Smooth muscle cell (in vitro differentiated cells): ENCODE measurements at regions not wholly inside any gene's neighbourhood (a gene's known extent, or its start where the extent isn't known, plus 50 kb on each side); places are given as distances from the start of the nearest gene placed in this dataset.
A peak's percentile ranks its signal among the peaks of the same experiment; 100 is the strongest.

Experiments
- DNase-seq: peaks from one replicate; lab custom pipeline; 2025; ENCODE audit not compliant: unreplicated experiment; lab: John Stamatoyannopoulos, UW
- H2AFZ ChIP-seq: fragments of 200-600 bp; sonication (generic); 2 replicates; pipeline ENCODE4 v1.6.0; 2016; ENCODE audit warnings: antibody characterized with exemption, low read depth, mild to moderate bottlenecking
- H3F3A ChIP-seq: fragments of 200-600 bp; sonication (generic); 2 replicates; pipeline ENCODE4 v1.6.0; 2017; ENCODE audit warnings: antibody characterized with exemption, low read depth
- H3K27ac ChIP-seq: fragments of 200-600 bp; sonication (generic); 2 replicates; pipeline ENCODE4 v1.5.1; 2016; ENCODE audit warnings: low read depth, mild to moderate bottlenecking
- H3K27me3 ChIP-seq: fragments of 200-600 bp; sonication (generic); 2 replicates; pipeline ENCODE4 v1.6.1; 2016; ENCODE audit warnings: low read depth, mild to moderate bottlenecking
- H3K36me3 ChIP-seq: fragments of 200-600 bp; sonication (generic); 2 replicates; pipeline ENCODE4 v1.5.1; 2016; ENCODE audit warnings: low read depth
- H3K4me1 ChIP-seq: fragments of 200-600 bp; sonication (generic); 2 replicates; pipeline ENCODE4 v1.5.1; 2016; ENCODE audit warnings: low read depth
- H3K4me2 ChIP-seq: fragments of 200-600 bp; sonication (generic); 2 replicates; pipeline ENCODE4 v1.6.0; 2016; ENCODE audit warnings: mild to moderate bottlenecking
- H3K4me3 ChIP-seq: fragments of 200-600 bp; sonication (generic); 2 replicates; pipeline ENCODE4 v1.5.1; 2016; ENCODE audit warnings: mild to moderate bottlenecking
- H3K79me2 ChIP-seq: fragments of 200-600 bp; sonication (generic); 2 replicates; pipeline ENCODE4 v1.6.0; 2016; ENCODE audit warnings: low read depth, mild to moderate bottlenecking
- H3K9ac ChIP-seq: fragments of 200-600 bp; sonication (generic); 2 replicates; pipeline ENCODE4 v1.6.0; 2016; ENCODE audit warnings: low read depth
- H3K9me3 ChIP-seq: fragments of 200-600 bp; sonication (generic); replicated peaks from 2 replicates; pipeline ENCODE4 v1.5.1; 2016; ENCODE audit warnings: low read depth
- H4K20me1 ChIP-seq: fragments of 200-600 bp; sonication (generic); 2 replicates; pipeline ENCODE4 v1.6.0; 2016; ENCODE audit warnings: low read depth
- CTCF ChIP-seq: fragments of 200-600 bp; sonication (generic); IDR thresholded peaks from 2 replicates; pipeline ENCODE4 v1.5.1; 2017; ENCODE audit warnings: borderline replicate concordance, mild to moderate bottlenecking, antibody characterized with exemption; ENCODE audit not compliant: insufficient read depth, poor library complexity, severe bottlenecking
- WGBS: methylation state at CpG from one replicate; pipeline ENCODE4 v1.1.7; 2016; ENCODE audit warnings: low lambda C conversion rate; 5-methylcytosine and 5-hydroxymethylcytosine counted together

- no peaks in the 10 kb centered on the region for H3F3A ChIP-seq
- H3K36me3 ChIP-seq = no peaks in the 10 kb centered on the region
- H3K9me3 ChIP-seq = no peaks in the 10 kb centered on the region
- H4K20me1 ChIP-seq = no peaks in the 10 kb centered on the region
- 89% methylated on average over 9 of the region's 9 CpGs for WGBS
- H3K79me2 ChIP-seq = no peaks in the 10 kb centered on the region
- no peaks in the 10 kb centered on the region for H3K27me3 ChIP-seq
- no peak overlapping the region for H3K27ac ChIP-seq
- H3K9ac ChIP-seq = no peak overlapping the region
- TF ChIP-seq CTCF = no peak
- no peaks in the 10 kb centered on the region for H3K4me1 ChIP-seq
- H2AFZ ChIP-seq = no peak overlapping the region
- H3K4me2 ChIP-seq = no peak overlapping the region
- no peak overlapping the region for H3K4me3 ChIP-seq
- DNase-seq = no peak
These were observed 51.9 kb upstream of the TBL1XR1 start for GRCh38 chr3:177249203-177249602.

GRCh38 chr3:177250151-177250550, 52.9 kb upstream of the TBL1XR1 start:
- Histone ChIP-seq H4K20me1 (no peaks in the 10 kb centered on the region), H3K27ac (no peak overlapping the region), H3K27me3 (no peaks in the 10 kb centered on the region), H3K4me2 (no peak overlapping the region), H3K4me1 (no peaks in the 10 kb centered on the region), H3K36me3 (no peaks in the 10 kb centered on the region), H3K9me3 (no peaks in the 10 kb centered on the region), H3F3A (no peaks in the 10 kb centered on the region), H3K4me3 (no peak overlapping the region), H2AFZ (peak overlapping the region; percentile 44), H3K9ac (no peak overlapping the region), H3K79me2 (no peaks in the 10 kb centered on the region)
- TF ChIP-seq CTCF = no peak
- 45% methylated on average over 1 of the region's 1 CpG for WGBS
- DNase-seq = no peak

GRCh38 chr3:177251755-177252154, 54.5 kb upstream of the TBL1XR1 start:
- no peak for TF ChIP-seq CTCF
- no peaks in the 10 kb centered on the region for H3K79me2 ChIP-seq
- 92% methylated on average over 4 of the region's 4 CpGs for WGBS

GRCh38 chr3:177257006-177257405, 59.7 kb upstream of the TBL1XR1 start:
- no peaks in the 10 kb centered on the region for H3K79me2 ChIP-seq
- no peak for TF ChIP-seq CTCF

More at GRCh38 chr3:177251755-177252154, 54.5 kb upstream of the TBL1XR1 start:
- no peaks in the 10 kb centered on the region for H3K9me3 ChIP-seq
- no peak overlapping the region for H3K4me3 ChIP-seq
- no peak overlapping the region for H2AFZ ChIP-seq
- H4K20me1 ChIP-seq = no peaks in the 10 kb centered on the region
- H3K4me2 ChIP-seq = no peak overlapping the region
- no peaks in the 10 kb centered on the region for H3F3A ChIP-seq
- no peak overlapping the region for H3K9ac ChIP-seq
- no peaks in the 10 kb centered on the region for H3K4me1 ChIP-seq
- H3K36me3 ChIP-seq = no peaks in the 10 kb centered on the region
- H3K27ac ChIP-seq = no peak overlapping the region
- no peak for DNase-seq
- no peaks in the 10 kb centered on the region for H3K27me3 ChIP-seq

More at GRCh38 chr3:177257006-177257405, 59.7 kb upstream of the TBL1XR1 start:
- no peak overlapping the region for H3K9ac ChIP-seq
- H3K27ac ChIP-seq = no peak overlapping the region
- H3K9me3 ChIP-seq = no peaks in the 10 kb centered on the region
- DNase-seq = no peak
- no peaks in the 10 kb centered on the region for H3K4me1 ChIP-seq
- H3K4me2 ChIP-seq = no peak overlapping the region
- H3K27me3 ChIP-seq = no peaks in the 10 kb centered on the region
- no peaks in the 10 kb centered on the region for H4K20me1 ChIP-seq
- no peak overlapping the region for H2AFZ ChIP-seq
- H3K36me3 ChIP-seq = no peaks in the 10 kb centered on the region
- H3F3A ChIP-seq = no peaks in the 10 kb centered on the region
- H3K4me3 ChIP-seq = no peak overlapping the region
- WGBS = 63% methylated on average over 1 of the region's 1 CpG
